ENCODE measurements at regions not wholly inside any gene's neighbourhood (a gene's known extent, or its start where the extent isn't known, plus 50 kb on each side); places are given as distances from the start of the nearest gene placed in this dataset.

- TF ChIP-seq, protein P1, sequence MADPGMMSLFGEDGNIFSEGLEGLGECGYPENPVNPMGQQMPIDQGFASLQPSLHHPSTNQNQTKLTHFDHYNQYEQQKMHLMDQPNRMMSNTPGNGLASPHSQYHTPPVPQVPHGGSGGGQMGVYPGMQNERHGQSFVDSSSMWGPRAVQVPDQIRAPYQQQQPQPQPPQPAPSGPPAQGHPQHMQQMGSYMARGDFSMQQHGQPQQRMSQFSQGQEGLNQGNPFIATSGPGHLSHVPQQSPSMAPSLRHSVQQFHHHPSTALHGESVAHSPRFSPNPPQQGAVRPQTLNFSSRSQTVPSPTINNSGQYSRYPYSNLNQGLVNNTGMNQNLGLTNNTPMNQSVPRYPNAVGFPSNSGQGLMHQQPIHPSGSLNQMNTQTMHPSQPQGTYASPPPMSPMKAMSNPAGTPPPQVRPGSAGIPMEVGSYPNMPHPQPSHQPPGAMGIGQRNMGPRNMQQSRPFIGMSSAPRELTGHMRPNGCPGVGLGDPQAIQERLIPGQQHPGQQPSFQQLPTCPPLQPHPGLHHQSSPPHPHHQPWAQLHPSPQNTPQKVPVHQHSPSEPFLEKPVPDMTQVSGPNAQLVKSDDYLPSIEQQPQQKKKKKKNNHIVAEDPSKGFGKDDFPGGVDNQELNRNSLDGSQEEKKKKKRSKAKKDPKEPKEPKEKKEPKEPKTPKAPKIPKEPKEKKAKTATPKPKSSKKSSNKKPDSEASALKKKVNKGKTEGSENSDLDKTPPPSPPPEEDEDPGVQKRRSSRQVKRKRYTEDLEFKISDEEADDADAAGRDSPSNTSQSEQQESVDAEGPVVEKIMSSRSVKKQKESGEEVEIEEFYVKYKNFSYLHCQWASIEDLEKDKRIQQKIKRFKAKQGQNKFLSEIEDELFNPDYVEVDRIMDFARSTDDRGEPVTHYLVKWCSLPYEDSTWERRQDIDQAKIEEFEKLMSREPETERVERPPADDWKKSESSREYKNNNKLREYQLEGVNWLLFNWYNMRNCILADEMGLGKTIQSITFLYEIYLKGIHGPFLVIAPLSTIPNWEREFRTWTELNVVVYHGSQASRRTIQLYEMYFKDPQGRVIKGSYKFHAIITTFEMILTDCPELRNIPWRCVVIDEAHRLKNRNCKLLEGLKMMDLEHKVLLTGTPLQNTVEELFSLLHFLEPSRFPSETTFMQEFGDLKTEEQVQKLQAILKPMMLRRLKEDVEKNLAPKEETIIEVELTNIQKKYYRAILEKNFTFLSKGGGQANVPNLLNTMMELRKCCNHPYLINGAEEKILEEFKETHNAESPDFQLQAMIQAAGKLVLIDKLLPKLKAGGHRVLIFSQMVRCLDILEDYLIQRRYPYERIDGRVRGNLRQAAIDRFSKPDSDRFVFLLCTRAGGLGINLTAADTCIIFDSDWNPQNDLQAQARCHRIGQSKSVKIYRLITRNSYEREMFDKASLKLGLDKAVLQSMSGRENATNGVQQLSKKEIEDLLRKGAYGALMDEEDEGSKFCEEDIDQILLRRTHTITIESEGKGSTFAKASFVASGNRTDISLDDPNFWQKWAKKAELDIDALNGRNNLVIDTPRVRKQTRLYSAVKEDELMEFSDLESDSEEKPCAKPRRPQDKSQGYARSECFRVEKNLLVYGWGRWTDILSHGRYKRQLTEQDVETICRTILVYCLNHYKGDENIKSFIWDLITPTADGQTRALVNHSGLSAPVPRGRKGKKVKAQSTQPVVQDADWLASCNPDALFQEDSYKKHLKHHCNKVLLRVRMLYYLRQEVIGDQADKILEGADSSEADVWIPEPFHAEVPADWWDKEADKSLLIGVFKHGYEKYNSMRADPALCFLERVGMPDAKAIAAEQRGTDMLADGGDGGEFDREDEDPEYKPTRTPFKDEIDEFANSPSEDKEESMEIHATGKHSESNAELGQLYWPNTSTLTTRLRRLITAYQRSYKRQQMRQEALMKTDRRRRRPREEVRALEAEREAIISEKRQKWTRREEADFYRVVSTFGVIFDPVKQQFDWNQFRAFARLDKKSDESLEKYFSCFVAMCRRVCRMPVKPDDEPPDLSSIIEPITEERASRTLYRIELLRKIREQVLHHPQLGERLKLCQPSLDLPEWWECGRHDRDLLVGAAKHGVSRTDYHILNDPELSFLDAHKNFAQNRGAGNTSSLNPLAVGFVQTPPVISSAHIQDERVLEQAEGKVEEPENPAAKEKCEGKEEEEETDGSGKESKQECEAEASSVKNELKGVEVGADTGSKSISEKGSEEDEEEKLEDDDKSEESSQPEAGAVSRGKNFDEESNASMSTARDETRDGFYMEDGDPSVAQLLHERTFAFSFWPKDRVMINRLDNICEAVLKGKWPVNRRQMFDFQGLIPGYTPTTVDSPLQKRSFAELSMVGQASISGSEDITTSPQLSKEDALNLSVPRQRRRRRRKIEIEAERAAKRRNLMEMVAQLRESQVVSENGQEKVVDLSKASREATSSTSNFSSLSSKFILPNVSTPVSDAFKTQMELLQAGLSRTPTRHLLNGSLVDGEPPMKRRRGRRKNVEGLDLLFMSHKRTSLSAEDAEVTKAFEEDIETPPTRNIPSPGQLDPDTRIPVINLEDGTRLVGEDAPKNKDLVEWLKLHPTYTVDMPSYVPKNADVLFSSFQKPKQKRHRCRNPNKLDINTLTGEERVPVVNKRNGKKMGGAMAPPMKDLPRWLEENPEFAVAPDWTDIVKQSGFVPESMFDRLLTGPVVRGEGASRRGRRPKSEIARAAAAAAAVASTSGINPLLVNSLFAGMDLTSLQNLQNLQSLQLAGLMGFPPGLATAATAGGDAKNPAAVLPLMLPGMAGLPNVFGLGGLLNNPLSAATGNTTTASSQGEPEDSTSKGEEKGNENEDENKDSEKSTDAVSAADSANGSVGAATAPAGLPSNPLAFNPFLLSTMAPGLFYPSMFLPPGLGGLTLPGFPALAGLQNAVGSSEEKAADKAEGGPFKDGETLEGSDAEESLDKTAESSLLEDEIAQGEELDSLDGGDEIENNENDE (IDR thresholded peaks at IDR 0.05; ENCODE audit: insufficient replicate concordance, low read length): no peak
- TF ChIP-seq NRF1 (IDR thresholded peaks at IDR 0.05; ENCODE audit: low read depth, low read length) (no peak), EZH2 (IDR thresholded peaks at IDR 0.05; ENCODE audit: low read depth, low read length, severe bottlenecking) (no peak), EP300 (IDR thresholded peaks at IDR 0.05; ENCODE audit: borderline replicate concordance in 1 of 2, low read depth in 2 of 2, low read length in 2 of 2) (no peak), RBBP5 (IDR thresholded peaks at IDR 0.05; ENCODE audit: borderline replicate concordance, low read depth, low read length) (no peak), PHF8 (conservative IDR thresholded peaks at IDR 0.05; ENCODE audit: low read depth, low read length) (no peak), ASH2L (IDR thresholded peaks at IDR 0.05; ENCODE audit: low read length) (no peak), SAP30 (IDR thresholded peaks at IDR 0.05; ENCODE audit: insufficient read depth, insufficient replicate concordance, low read length) (no peak), RXRA (IDR thresholded peaks at IDR 0.05; ENCODE audit: insufficient read depth, low read depth, low read length) (no peak), BCL11A (IDR thresholded peaks at IDR 0.05; ENCODE audit: low read depth in 2 of 2, low read length in 2 of 2) (no peak), SIN3A (conservative IDR thresholded peaks at IDR 0.05 in 1 of 2, IDR thresholded peaks at IDR 0.05 in 1 of 2; ENCODE audit: low read depth in 1 of 2, low read length in 2 of 2) (no peak)
Measured at GRCh38 chr5:7251132-7251531, 144.8 kb upstream of the ADCY2 start (continued).

Data from H1 (cell line).